NCI-H1930 (cell line): ENCODE measurements at regions not wholly inside any gene's neighbourhood (a gene's known extent, or its start where the extent isn't known, plus 50 kb on each side); places are given as distances from the start of the nearest gene placed in this dataset.

ENCODE experiments used
- DNase-seq, 2 experiments: peaks; one replicate each; lab custom pipeline; 2025; lab: John Stamatoyannopoulos, UW

DNA sequence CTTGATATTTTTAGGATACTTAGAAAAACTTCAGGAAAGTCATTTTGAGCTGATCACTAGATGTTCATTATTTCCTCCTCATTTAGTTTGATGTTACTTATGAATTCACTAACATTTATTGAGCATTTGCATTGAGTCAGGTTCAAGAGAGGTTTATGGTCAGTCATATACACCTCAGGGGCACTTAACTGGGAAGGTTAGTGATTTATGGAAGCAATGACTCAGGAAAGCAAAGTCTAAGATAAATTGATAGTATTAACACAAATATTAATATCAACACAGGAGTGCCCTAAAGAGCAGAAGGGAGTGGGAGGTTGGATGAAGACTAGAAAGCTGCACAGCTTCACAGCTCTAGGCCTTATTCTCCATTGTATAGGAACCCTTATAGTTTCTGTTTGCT lies 177.0 kb upstream of the TNFAIP3 start:
- DNase-seq: no peak

GRCh38 chr6:137690721-137691120 lies 176.3 kb upstream of the TNFAIP3 start:
- no peak for DNase-seq

GRCh38 chr6:137692308-137692707 lies 174.8 kb upstream of the TNFAIP3 start:
- no peak for DNase-seq

GRCh38 chr6:137692806-137693205 lies 174.3 kb upstream of the TNFAIP3 start:
- no peak for DNase-seq

- DNase-seq: no peak
These were observed 173.3 kb upstream of the TNFAIP3 start for GRCh38 chr6:137693711-137694110.

DNA sequence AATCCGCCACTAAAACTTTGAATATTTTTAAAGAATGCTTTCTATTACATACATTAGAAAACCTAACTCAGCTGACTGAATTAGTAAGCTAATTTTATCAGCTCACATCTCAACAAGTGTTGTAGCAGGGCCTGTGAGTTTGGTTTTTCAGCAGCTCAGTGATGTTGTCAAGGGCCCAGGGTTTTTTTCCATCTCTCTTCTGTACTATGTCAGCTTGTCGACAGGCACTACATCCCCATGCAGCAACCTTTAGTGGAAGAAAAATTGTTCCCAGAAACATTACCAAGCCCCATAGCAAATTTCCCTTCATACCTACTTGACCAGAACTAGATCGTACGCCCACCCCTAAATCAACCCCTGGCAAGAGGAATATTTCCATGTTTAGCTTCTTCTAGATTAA lies 170.3 kb upstream of the TNFAIP3 start:
- DNase-seq: no peak

DNA sequence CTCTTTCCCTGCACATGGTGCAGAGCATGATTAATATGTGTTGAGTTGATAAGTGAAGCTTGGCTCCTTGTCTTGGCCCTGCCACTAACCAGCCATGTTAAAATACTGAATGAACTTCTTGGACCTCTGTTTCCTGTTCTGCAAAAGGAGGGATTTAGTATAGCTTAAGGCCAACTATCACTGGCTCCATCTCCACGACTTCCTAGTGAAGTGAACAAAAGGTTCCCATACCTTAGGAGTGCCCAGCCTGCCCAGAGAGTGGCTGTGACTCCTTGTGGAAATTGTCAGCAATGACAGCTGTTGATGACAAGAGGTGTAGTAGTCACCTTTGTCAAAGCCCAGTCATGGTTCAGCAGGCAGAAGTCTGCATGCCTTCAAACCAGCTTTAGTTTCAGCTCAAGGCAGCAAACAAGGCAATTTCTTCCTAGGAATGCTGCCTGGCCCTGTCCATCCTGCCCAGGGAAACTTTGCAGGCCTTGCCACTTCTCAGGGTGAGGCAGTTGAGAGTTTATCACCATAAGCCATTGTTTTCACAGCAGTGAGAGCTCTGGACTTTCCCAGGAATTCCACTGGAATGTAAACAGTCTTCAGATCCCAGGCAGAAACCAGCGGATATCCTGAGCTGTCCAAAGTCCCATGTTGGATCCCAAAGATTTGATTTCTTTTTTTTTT lies 169.7 kb upstream of the TNFAIP3 start:
- no peak for DNase-seq

DNA sequence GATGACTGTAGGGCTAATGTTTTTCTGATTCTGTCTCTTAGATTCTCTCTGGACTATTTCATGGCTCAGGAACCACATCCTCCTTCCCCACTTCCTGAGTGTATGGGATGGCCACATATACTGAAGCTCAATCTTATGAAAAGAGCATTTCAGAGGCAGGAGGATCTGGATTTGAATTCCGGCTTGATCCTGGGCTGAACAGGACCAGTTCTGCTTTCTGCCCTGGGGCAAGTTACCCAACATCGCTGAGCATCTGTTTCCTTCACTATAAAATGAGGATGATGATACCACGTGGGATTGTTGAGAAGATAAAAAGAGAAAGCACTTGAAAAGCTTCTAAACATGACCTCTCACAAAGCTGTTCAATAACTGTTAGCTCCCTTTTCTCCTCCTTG lies 168.4 kb upstream of the TNFAIP3 start:
- no peak for DNase-seq

DNA sequence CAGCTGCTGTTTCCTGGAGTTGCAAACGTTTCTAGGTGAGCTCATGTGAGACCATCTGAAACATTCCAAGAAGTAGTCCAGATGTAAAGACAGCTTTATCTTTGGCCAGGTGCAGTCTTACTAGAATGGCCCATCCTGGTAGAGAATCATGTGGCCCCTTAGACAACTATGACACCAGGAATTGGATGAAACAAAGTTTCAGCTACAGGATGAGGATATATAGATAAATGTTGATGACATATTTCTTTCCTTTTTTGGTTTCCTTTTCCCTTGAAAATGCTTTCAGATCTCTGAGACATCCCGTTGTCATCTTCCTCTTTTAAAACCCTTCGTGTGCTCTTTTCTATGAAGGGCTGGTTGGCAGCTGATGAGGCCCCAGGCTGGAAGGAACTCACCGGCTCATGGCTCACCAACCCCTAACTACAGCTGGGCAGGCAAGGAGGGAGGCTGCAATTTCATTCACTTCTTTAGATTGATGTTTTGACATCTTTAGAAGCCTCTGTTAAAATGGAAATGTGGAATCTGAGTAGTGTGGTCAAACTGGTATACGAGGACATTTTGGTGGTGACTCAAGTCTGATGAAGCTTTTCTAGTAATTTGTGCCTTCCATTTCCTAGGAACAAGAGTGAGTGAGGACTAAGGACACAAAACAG lies 167.9 kb upstream of the TNFAIP3 start:
- DNase-seq: no peak

DNA sequence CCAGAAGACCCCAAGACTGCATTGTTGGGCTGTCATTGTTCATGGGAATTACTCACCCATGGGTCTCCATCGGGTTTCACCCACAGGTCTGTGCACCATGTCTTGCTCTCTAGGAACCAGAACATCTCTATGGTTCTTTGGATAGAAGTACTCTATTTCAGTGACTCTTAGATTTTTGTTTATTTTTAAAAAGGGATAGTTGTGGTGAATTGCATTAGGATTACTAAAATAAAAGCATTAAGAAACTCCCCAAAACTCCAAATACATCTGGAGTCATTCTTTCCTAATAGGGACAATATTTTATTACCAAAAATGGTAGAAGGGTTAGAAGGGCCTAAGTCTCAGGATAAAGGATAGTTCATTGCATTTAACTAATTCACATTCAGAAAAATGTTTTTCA lies 166.9 kb upstream of the TNFAIP3 start:
- no peak for DNase-seq

DNA sequence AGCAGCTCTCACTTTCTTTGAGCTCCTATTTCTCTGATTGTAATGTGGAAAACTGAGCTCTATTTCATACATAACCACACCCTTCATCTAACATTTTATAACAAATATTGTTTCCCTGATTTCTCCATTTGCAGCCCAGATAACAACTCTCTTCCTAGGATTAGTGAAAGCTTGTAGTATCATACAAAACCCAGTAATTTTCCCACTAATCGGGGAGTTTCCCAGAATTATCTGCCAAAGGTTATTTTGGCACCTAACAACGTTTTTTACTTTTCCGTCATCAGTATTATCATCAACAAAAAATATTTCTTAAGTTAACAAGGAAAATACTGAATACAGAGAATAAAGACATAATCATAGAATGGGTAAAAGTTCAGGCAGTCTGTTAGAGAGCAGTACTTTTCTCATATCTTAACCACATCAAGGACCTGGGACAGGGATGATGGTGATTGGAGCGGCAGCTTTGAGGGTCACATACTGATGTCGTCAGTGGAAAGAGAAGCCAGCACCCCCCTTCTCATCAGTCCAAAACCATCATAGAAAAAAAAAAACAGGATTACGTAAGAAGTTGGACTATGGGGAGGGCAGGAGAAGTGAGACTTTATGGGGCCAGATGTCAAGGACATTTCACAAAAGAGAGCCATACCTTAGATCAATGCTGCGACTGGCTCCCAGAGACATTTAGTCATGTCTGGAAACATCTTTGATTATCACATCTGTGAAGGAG lies 166.1 kb upstream of the TNFAIP3 start:
- no peak for DNase-seq

GRCh38 chr6:137701942-137702341 lies 165.1 kb upstream of the TNFAIP3 start:
- DNase-seq: no peak

GRCh38 chr6:137702791-137703424 lies 164.2 kb upstream of the TNFAIP3 start:
- no peak for DNase-seq

GRCh38 chr6:137704802-137705159 lies 162.3 kb upstream of the TNFAIP3 start:
- no peak for DNase-seq

GRCh38 chr6:137705160-137706082 lies 161.6 kb upstream of the TNFAIP3 start:
- peak in 1 of 2 experiments; percentile 17 for DNase-seq

GRCh38 chr6:137706083-137706750 lies 160.8 kb upstream of the TNFAIP3 start:
- no peak for DNase-seq

DNA sequence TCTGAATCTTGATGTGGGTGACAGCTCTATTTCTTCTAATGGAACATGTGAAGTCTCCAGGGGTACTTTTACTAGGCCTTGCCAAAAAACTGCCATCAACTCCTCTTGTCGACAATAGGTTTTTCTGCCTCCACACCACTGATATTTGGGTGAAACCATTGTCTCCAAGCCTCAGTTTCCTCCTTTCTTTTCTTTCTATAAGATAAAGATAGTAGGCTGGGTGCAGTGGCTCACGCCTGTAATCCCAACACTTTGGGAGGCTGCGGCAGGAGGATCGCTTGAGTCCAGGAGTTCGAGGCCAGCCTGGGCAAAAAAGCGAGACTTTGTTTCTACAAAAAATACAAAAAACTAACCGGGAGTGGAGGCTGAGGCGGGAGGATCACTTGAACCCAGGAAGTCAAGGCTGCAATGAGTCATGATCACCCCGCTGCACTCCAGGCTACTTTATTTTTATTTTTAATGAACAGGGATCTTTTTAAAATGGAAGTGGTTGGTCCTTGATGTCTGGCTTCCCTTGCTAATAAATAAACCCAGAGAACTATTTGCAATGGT lies 159.9 kb upstream of the TNFAIP3 start:
- DNase-seq: no peak

DNA sequence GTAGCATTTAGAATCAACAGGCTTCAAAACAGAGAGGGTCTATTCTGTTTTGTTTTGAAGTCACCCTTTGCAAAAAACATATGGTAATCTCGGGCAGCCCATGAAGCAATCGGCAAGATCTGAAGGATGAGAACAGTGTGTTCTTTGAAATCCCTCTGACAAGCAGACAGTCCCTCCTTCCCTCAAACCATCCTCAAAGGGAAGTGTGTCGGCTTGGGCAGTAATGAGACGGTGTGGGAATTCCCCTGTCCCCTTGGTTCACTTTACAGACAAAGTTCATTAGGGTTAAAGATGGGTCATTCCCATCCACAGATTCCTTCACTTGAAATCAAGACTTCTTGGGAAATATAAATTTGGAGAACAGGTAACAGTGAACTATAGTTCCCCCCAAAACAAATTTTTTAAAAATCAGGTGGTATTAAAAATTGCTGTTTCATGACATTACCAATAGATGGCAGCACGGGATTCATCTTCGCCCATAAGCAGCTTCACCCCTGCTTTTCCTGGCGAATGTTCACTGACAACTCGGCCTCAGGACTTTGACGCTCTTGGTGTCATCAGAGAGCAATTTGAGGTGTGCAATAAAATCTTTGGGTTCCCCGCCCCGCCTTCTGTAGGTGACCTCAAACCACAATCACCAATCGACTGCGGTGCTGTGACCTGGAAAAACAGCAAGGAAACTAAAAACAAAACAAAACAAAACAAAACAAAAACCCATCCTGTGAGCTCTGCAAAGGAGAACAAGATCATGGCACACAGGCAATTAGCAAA lies 159.3 kb upstream of the TNFAIP3 start:
- peak in 1 of 2 experiments; percentile 34 for DNase-seq

GRCh38 chr6:137708481-137708880 lies 158.6 kb upstream of the TNFAIP3 start:
- no peak for DNase-seq
